ENCODE measurements at regions not wholly inside any gene's neighbourhood (a gene's known extent, or its start where the extent isn't known, plus 50 kb on each side); places are given as distances from the start of the nearest gene placed in this dataset.

DNA sequence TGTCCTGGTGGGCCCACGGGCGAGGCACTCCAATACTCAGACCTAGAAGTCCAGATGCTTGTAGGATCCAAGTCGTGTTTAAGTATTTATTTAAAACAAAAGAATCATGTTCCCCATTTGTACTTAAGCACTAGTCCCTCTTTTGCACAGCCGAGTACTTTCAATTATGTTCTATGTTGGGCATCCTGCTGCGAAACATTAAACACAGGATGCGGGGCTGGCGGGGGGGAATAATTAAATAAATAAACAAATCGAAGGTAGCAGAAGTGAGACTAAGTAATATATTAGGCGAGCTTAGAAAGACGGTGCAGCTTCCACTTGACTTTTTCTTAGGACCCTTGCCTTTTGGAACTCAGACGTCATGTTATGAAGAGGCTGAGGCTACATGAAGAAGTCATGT, 1129.2 kb upstream of the ACO1 start:
- Histone ChIP-seq H2AFZ (ENCODE audit: low read length) (no peak overlapping the region), H3K9ac (ENCODE audit: low read depth, low read length, poor library complexity, severe bottlenecking) (no peak overlapping the region), H3K9me2 (replicated peaks; ENCODE audit: low read depth, low read length) (no peaks in the 10 kb centered on the region), H3K4me1 (ENCODE audit: insufficient read depth, low read length, poor library complexity, severe bottlenecking) (no peaks in the 10 kb centered on the region), H3K4me3 (ENCODE audit: low read length, poor library complexity, severe bottlenecking) (no peak overlapping the region), H3K79me2 (ENCODE audit: insufficient read depth, low read length) (no peaks in the 10 kb centered on the region), H3K4me2 (ENCODE audit: low read depth, low read length, poor library complexity, severe bottlenecking) (no peak overlapping the region), H3K9me3 (ENCODE audit: insufficient read depth, low read depth, low read length) (no peaks in the 10 kb centered on the region), H3F3A (ENCODE audit: low read depth) (no peaks in the 10 kb centered on the region), H4K20me1 (ENCODE audit: insufficient read depth, low read length, poor library complexity, severe bottlenecking) (no peaks in the 10 kb centered on the region), H3K36me3 (ENCODE audit: insufficient read depth, low read length) (no peaks in the 10 kb centered on the region), H3K27me3 (ENCODE audit: insufficient read depth, low read length, poor library complexity, severe bottlenecking) (no peaks in the 10 kb centered on the region)
- TF ChIP-seq EZH2phosphoT487 (IDR thresholded peaks at IDR 0.05; ENCODE audit: borderline replicate concordance) (no peak), CTCF (conservative IDR thresholded peaks at IDR 0.05; ENCODE audit: low read length) (no peak)

- TF ChIP-seq CTCF (conservative IDR thresholded peaks at IDR 0.05; ENCODE audit: low read length) = no peak
- no peak for TF ChIP-seq EZH2phosphoT487 (IDR thresholded peaks at IDR 0.05; ENCODE audit: borderline replicate concordance)
- Histone ChIP-seq H3K36me3 (ENCODE audit: insufficient read depth, low read length) (no peaks in the 10 kb centered on the region), H3K4me2 (ENCODE audit: low read depth, low read length, poor library complexity, severe bottlenecking) (no peak overlapping the region), H3K9me2 (replicated peaks; ENCODE audit: low read depth, low read length) (no peaks in the 10 kb centered on the region), H3K27me3 (ENCODE audit: insufficient read depth, low read length, poor library complexity, severe bottlenecking) (no peaks in the 10 kb centered on the region), H2AFZ (ENCODE audit: low read length) (no peak overlapping the region), H3K4me3 (ENCODE audit: low read length, poor library complexity, severe bottlenecking) (no peak overlapping the region), H3K79me2 (ENCODE audit: insufficient read depth, low read length) (no peaks in the 10 kb centered on the region), H3F3A (ENCODE audit: low read depth) (no peaks in the 10 kb centered on the region), H3K9me3 (ENCODE audit: insufficient read depth, low read depth, low read length) (no peaks in the 10 kb centered on the region), H4K20me1 (ENCODE audit: insufficient read depth, low read length, poor library complexity, severe bottlenecking) (no peaks in the 10 kb centered on the region), H3K4me1 (ENCODE audit: insufficient read depth, low read length, poor library complexity, severe bottlenecking) (no peaks in the 10 kb centered on the region), H3K9ac (ENCODE audit: low read depth, low read length, poor library complexity, severe bottlenecking) (no peak overlapping the region)
These were observed 1124.6 kb upstream of the ACO1 start for GRCh38 chr9:31259824-31260223.

DNA sequence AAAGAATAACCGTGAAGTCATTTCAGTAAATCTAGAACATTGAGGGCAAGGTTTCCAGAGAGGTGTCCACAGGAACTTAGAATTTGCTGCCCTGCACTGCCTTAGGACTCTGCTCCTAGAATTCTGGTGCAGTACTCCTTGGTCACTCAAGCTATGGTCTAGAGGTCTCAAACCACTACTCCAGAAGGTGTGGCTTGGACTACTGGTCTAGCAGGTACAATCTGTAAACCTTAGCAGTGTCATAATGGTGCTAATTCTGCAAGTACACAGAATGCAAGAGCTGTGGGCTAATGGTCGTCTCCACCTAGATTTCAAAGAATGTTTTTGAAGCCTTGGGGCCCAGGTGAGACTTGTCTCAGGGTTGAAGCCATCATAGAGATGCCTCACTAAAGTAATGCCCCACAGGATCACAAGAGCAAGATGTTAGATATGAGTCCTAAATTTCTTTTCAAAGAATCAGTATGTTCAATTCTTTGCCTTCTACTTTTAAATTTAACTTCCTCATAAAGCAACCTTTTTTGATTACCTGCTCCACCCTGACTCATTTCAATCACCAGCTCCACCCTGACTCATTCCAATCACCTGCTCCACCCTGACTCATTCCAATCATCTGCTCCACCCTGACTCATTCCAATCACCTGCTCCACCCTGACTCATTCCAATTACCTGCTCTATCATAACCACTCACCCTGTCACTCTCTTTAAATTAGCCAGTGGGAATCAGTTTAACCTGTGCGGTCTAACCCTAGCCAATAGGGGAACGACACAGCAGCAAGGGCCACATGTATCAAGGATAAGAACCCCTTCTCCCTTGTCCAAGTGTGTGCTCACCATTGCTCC, 1111.8 kb upstream of the ACO1 start:
- Histone ChIP-seq H3K9ac (ENCODE audit: low read depth, low read length, poor library complexity, severe bottlenecking) (no peak overlapping the region), H3K9me2 (replicated peaks; ENCODE audit: low read depth, low read length) (no peaks in the 10 kb centered on the region), H3K36me3 (ENCODE audit: insufficient read depth, low read length) (no peaks in the 10 kb centered on the region), H3K27me3 (ENCODE audit: insufficient read depth, low read length, poor library complexity, severe bottlenecking) (no peaks in the 10 kb centered on the region), H3K9me3 (ENCODE audit: insufficient read depth, low read depth, low read length) (no peaks in the 10 kb centered on the region), H2AFZ (ENCODE audit: low read length) (no peak overlapping the region), H3K4me2 (ENCODE audit: low read depth, low read length, poor library complexity, severe bottlenecking) (no peak overlapping the region), H3K79me2 (ENCODE audit: insufficient read depth, low read length) (no peaks in the 10 kb centered on the region), H4K20me1 (ENCODE audit: insufficient read depth, low read length, poor library complexity, severe bottlenecking) (no peaks in the 10 kb centered on the region), H3F3A (ENCODE audit: low read depth) (no peaks in the 10 kb centered on the region), H3K4me1 (ENCODE audit: insufficient read depth, low read length, poor library complexity, severe bottlenecking) (no peaks in the 10 kb centered on the region), H3K4me3 (ENCODE audit: low read length, poor library complexity, severe bottlenecking) (no peak overlapping the region)
- TF ChIP-seq CTCF (conservative IDR thresholded peaks at IDR 0.05; ENCODE audit: low read length) (no peak), EZH2phosphoT487 (IDR thresholded peaks at IDR 0.05; ENCODE audit: borderline replicate concordance) (no peak)

Data from Loucy (cell line).